MCF 10A (cell line): ENCODE measurements at regions not wholly inside any gene's neighbourhood (a gene's known extent, or its start where the extent isn't known, plus 50 kb on each side); places are given as distances from the start of the nearest gene placed in this dataset.

Experiments used
- BruUV-seq: library from RNA; stranded (reverse); fragments of 400-500 nt; replicated peaks from 2 replicates; lab custom pipeline; 2021; lab: Mats Ljungman, UMichigan
- CTCF ChIA-PET: fragments of 300-600 bp; sonication (Branson Sonifier 250); formaldehyde crosslinking; extraction: SDS; loops from one replicate; lab custom pipeline; 2021; ENCODE audit warnings: antibody characterized with exemption, inconsistent platforms; lab: Yijun Ruan, JAX
- POLR2A ChIA-PET: fragments of 300-600, 350-650 bp; sonication (Branson Sonifier 250); formaldehyde crosslinking; extraction: SDS; loops from one replicate; lab custom pipeline; 2020; ENCODE audit warnings: antibody characterized with exemption, inconsistent platforms; lab: Yijun Ruan, JAX
- DNase-seq: peaks from one replicate; pipeline ENCODE4 v3.0.0-alpha.2; 2018; ENCODE audit not compliant: unreplicated experiment
- H3K27ac Mint-ChIP-seq: one replicate; pipeline ENCODE4 v1.8.0; 2022; ENCODE audit warnings: mild to moderate bottlenecking, low read depth, mixed read lengths; ENCODE audit not compliant: unreplicated experiment
- H3K27me3 Mint-ChIP-seq: one replicate; pipeline ENCODE4 v1.8.0; 2022; ENCODE audit warnings: mixed read lengths; ENCODE audit not compliant: insufficient read depth, unreplicated experiment
- H3K36me3 Mint-ChIP-seq: one replicate; pipeline ENCODE4 v1.8.0; 2022; ENCODE audit warnings: mild to moderate bottlenecking, moderate library complexity, mixed read lengths; ENCODE audit not compliant: insufficient read depth, unreplicated experiment
- H3K4me1 Mint-ChIP-seq: one replicate; pipeline ENCODE4 v1.8.0; 2022; ENCODE audit warnings: mixed read lengths; ENCODE audit not compliant: insufficient read depth, unreplicated experiment
- H3K4me3 Mint-ChIP-seq: one replicate; pipeline ENCODE4 v1.8.0; 2022; ENCODE audit warnings: mild to moderate bottlenecking, moderate library complexity, mixed read lengths; ENCODE audit not compliant: unreplicated experiment
- H3K9me3 Mint-ChIP-seq: one replicate; pipeline ENCODE4 v1.8.0; 2022; ENCODE audit warnings: mixed read lengths; ENCODE audit not compliant: unreplicated experiment
- intact Hi-C: fragments of 100-400 bp; cut with micrococcal nuclease; formaldehyde crosslinking; loops from 2 replicates; pipeline ENCODE4 v1.14.1; 2022
- TF ChIP-seq, protein P1 (sequence below): fragments of 200-600 bp; IDR thresholded peaks from one replicate; pipeline ENCODE4 v1.8.0; 2022; ENCODE audit warnings: antibody characterized with exemption, mild to moderate bottlenecking; ENCODE audit not compliant: unreplicated experiment

DNA sequence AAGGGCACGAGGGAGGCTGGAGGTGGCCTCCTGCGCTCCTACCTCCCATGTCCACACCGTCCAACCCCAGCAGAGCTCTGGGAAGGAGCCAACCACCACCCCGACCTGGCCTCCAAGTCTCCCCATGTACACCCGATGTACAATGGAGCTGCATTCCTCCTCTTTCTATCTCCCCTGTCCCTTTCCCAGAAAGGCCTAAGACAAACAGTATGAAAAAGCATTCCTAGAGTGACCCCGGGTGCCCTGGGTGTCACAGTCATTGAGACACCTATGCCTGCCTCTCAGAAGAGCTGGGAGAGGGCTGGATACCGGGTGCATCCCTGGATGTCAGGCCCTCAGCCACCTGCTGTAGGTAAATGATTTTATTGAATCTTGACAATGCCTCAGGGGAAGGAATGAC, 248.1 kb downstream of the EMX2 start:
- peaks cover 6% of the 10 kb centered on the region for H3K36me3 Mint-ChIP-seq
- no peaks in the 10 kb centered on the region for H3K27me3 Mint-ChIP-seq
- ChIA-PET POLR2A (interaction anchor here (1.9 kb wide), 1 partner anchor 14 kb away, joined by 6 read pairs; no protein-coding TSS in a partner anchor), CTCF (interaction anchor here (1.1 kb wide), 1 partner anchor 20 kb away, joined by 3 read pairs; no protein-coding TSS in a partner anchor)
- no peak overlapping the region for H3K27ac Mint-ChIP-seq
- intact Hi-C loops: no loop called here
- peaks cover 16% of the 10 kb centered on the region for H3K4me1 Mint-ChIP-seq
- DNase-seq: no peak
- no peak overlapping the region for H3K4me3 Mint-ChIP-seq
- TF ChIP-seq, protein P1, sequence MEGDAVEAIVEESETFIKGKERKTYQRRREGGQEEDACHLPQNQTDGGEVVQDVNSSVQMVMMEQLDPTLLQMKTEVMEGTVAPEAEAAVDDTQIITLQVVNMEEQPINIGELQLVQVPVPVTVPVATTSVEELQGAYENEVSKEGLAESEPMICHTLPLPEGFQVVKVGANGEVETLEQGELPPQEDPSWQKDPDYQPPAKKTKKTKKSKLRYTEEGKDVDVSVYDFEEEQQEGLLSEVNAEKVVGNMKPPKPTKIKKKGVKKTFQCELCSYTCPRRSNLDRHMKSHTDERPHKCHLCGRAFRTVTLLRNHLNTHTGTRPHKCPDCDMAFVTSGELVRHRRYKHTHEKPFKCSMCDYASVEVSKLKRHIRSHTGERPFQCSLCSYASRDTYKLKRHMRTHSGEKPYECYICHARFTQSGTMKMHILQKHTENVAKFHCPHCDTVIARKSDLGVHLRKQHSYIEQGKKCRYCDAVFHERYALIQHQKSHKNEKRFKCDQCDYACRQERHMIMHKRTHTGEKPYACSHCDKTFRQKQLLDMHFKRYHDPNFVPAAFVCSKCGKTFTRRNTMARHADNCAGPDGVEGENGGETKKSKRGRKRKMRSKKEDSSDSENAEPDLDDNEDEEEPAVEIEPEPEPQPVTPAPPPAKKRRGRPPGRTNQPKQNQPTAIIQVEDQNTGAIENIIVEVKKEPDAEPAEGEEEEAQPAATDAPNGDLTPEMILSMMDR: no peak
- no peaks in the 10 kb centered on the region for H3K9me3 Mint-ChIP-seq
- no TSS peak for BruUV-seq

GRCh38 chr10:117792214-117792613, 249.7 kb downstream of the EMX2 start:
- ChIA-PET CTCF (interaction anchor here (0.5 to 2.0 kb wide), 3 partner anchors 10 to 68 kb away, joined by 3 to 4 read pairs (median 4); no protein-coding TSS in a partner anchor), POLR2A (interaction anchor here (0.6 to 1.9 kb wide), 2 partner anchors 9 to 13 kb away, joined by 3 to 6 read pairs; no protein-coding TSS in a partner anchor)
- intact Hi-C loops: no loop called here
- Mint-ChIP-seq H3K27me3 (no peaks in the 10 kb centered on the region), H3K4me3 (no peak overlapping the region), H3K4me1 (peaks cover 8% of the 10 kb centered on the region), H3K9me3 (no peaks in the 10 kb centered on the region), H3K36me3 (peaks cover 6% of the 10 kb centered on the region), H3K27ac (no peak overlapping the region)
- no TSS peak for BruUV-seq
- DNase-seq: no peak
- TF ChIP-seq, protein P1: no peak

GRCh38 chr10:117796130-117796745, 250.5 kb downstream of the RAB11FIP2 start:
- H3K27ac Mint-ChIP-seq: no peak overlapping the region

DNA sequence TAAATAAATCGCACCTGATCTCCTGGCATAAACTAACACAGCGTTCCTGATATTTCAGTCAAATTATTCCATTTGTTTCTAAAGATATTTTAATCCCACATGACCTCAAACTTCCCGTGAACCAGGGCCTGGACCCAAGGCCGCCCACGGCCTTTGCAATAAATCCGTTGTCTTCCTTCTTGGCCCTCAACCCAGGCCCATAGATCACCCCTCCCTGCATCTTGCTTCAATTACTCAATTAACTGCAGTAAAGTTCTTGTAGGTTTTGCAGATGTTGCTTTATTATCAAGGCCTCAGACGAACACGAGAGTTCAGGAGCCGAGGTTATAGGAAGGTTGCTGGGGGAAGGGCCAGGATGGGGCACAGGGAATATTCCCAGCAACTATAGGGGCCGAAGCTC, 249.4 kb downstream of the RAB11FIP2 start:
- no peaks in the 10 kb centered on the region for H3K27me3 Mint-ChIP-seq
- H3K27ac Mint-ChIP-seq: no peak overlapping the region
- no peaks in the 10 kb centered on the region for H3K9me3 Mint-ChIP-seq
- peaks cover 23% of the 10 kb centered on the region for H3K4me1 Mint-ChIP-seq
- DNase-seq: no peak
- ChIA-PET CTCF (no interaction called here), POLR2A (no interaction called here)
- TF ChIP-seq, protein P1: no peak
- peaks cover 6% of the 10 kb centered on the region for H3K36me3 Mint-ChIP-seq
- no TSS peak for BruUV-seq
- H3K4me3 Mint-ChIP-seq: no peak overlapping the region
- intact Hi-C loops: no loop called here

More at GRCh38 chr10:117796130-117796745, 250.5 kb downstream of the RAB11FIP2 start:
- BruUV-seq: no TSS peak
- Mint-ChIP-seq H3K27me3 (no peaks in the 10 kb centered on the region), H3K36me3 (peaks cover 6% of the 10 kb centered on the region), H3K4me3 (no peak overlapping the region), H3K4me1 (peaks cover 12% of the 10 kb centered on the region), H3K9me3 (no peaks in the 10 kb centered on the region)
- intact Hi-C loops: no loop called here
- TF ChIP-seq, protein P1: no peak
- DNase-seq: no peak
- CTCF ChIA-PET: interaction anchor here (1.6 kb wide), 1 partner anchor 365 kb away, joined by 3 read pairs; no protein-coding TSS in a partner anchor
- POLR2A ChIA-PET: interaction anchor here (1.4 to 2.1 kb wide), 2 partner anchors 8 to 10 kb away, joined by 3 to 6 read pairs; no protein-coding TSS in a partner anchor
